Loucy (cell line): ENCODE measurements at regions not wholly inside any gene's neighbourhood (a gene's known extent, or its start where the extent isn't known, plus 50 kb on each side); places are given as distances from the start of the nearest gene placed in this dataset.

Experiments
- H2AFZ ChIP-seq: fragments of 200-600 bp; sonication (generic); 2 replicates; pipeline ENCODE4 v1.6.0; 2016; ENCODE audit warnings: antibody characterized with exemption, mild to moderate bottlenecking, low read length, moderate library complexity
- H3F3A ChIP-seq: fragments of 200-600 bp; 2 replicates; pipeline ENCODE4 v1.6.0; 2016; ENCODE audit warnings: antibody characterized with exemption, low read depth, mild to moderate bottlenecking
- H3K27me3 ChIP-seq: fragments of 200-600 bp; sonication (generic); 2 replicates; pipeline ENCODE4 v1.6.1; 2014; ENCODE audit warnings: low read length, mild to moderate bottlenecking; ENCODE audit not compliant: insufficient read depth, poor library complexity, severe bottlenecking
- H3K36me3 ChIP-seq: fragments of 200-600 bp; sonication (generic); 2 replicates; pipeline ENCODE4 v1.6.1; 2016; ENCODE audit warnings: low read length; ENCODE audit not compliant: insufficient read depth
- H3K4me1 ChIP-seq: fragments of 200-600 bp; sonication (generic); 2 replicates; pipeline ENCODE4 v1.5.1; 2014; ENCODE audit warnings: low read length, mild to moderate bottlenecking; ENCODE audit not compliant: insufficient read depth, poor library complexity, severe bottlenecking
- H3K4me2 ChIP-seq: fragments of 200-600 bp; sonication (generic); 2 replicates; pipeline ENCODE4 v1.6.0; 2014; ENCODE audit warnings: antibody characterized with exemption, low read length, low read depth, mild to moderate bottlenecking; ENCODE audit not compliant: poor library complexity, severe bottlenecking
- H3K4me3 ChIP-seq: fragments of 200-600 bp; sonication (generic); 2 replicates; pipeline ENCODE4 v1.5.1; 2014; ENCODE audit warnings: low read length, mild to moderate bottlenecking, mixed read lengths; ENCODE audit not compliant: poor library complexity, severe bottlenecking
- H3K79me2 ChIP-seq: fragments of 200-600 bp; sonication (generic); 2 replicates; pipeline ENCODE4 v1.6.1; 2014; ENCODE audit warnings: low read length; ENCODE audit not compliant: insufficient read depth
- H3K9ac ChIP-seq: fragments of 200-600 bp; sonication (generic); 2 replicates; pipeline ENCODE4 v1.6.0; 2014; ENCODE audit warnings: mild to moderate bottlenecking, low read depth, low read length, moderate library complexity; ENCODE audit not compliant: poor library complexity, severe bottlenecking
- H3K9me2 ChIP-seq: fragments of 200-600 bp; sonication (generic); replicated peaks from 2 replicates; pipeline ENCODE4 v1.6.1; 2016; ENCODE audit warnings: low read depth, low read length, mixed read lengths
- H3K9me3 ChIP-seq: fragments of 200-600 bp; sonication (generic); 2 replicates; pipeline ENCODE4 v1.6.1; 2014; ENCODE audit warnings: mild to moderate bottlenecking, antibody characterized with exemption, low read length, low read depth; ENCODE audit not compliant: insufficient read depth
- H4K20me1 ChIP-seq: fragments of 200-600 bp; sonication (generic); 2 replicates; pipeline ENCODE4 v1.6.0; 2014; ENCODE audit warnings: antibody characterized with exemption, low read length, mild to moderate bottlenecking; ENCODE audit not compliant: insufficient read depth, poor library complexity, severe bottlenecking
- CTCF ChIP-seq: fragments of 200-600 bp; sonication (generic); conservative IDR thresholded peaks from 2 replicates; pipeline ENCODE4 v1.5.1; 2014; ENCODE audit warnings: mild to moderate bottlenecking, antibody characterized with exemption, low read length
- EZH2phosphoT487 ChIP-seq: fragments of 200-600 bp; IDR thresholded peaks from 2 replicates; pipeline ENCODE4 v1.6.1; 2018; ENCODE audit warnings: antibody characterized with exemption, mild to moderate bottlenecking, moderate library complexity, borderline replicate concordance

GRCh38 chr2:104388296-104388695, 465.6 kb upstream of the POU3F3 start:
- Histone ChIP-seq H3K4me2 (no peak overlapping the region), H3K4me1 (no peaks in the 10 kb centered on the region), H3K4me3 (no peak overlapping the region), H3F3A (no peaks in the 10 kb centered on the region), H4K20me1 (no peaks in the 10 kb centered on the region), H3K9me2 (no peaks in the 10 kb centered on the region), H3K9me3 (no peaks in the 10 kb centered on the region), H3K9ac (no peak overlapping the region), H3K27me3 (peaks cover 8% of the 10 kb centered on the region), H2AFZ (no peak overlapping the region), H3K36me3 (no peaks in the 10 kb centered on the region), H3K79me2 (no peaks in the 10 kb centered on the region)
- TF ChIP-seq CTCF (no peak), EZH2phosphoT487 (no peak)

DNA sequence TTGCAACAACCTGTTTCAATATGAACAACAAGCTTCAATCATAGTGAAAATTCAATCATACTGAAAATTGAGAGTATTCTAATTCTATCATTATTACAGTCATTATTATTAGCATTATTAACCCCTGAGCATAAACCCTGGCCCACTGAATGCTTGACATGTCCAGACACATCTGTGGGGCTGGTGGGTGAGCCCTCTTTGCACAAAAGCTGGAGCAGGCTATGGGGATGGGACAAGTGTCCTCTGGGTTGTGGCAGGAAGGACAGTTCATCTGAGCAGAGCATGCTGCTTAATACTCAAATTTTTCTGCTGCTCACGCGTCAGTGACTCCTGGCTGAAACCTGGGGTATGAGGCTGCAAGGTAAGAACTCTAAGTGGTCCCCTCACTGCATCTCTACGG, 451.1 kb upstream of the POU3F3 start:
- Histone ChIP-seq H3K79me2 (no peaks in the 10 kb centered on the region), H3K9ac (no peak overlapping the region), H3K9me2 (no peaks in the 10 kb centered on the region), H3K9me3 (no peaks in the 10 kb centered on the region), H3K4me2 (no peak overlapping the region), H4K20me1 (no peaks in the 10 kb centered on the region), H3K36me3 (no peaks in the 10 kb centered on the region), H3K4me3 (no peak overlapping the region), H2AFZ (no peak overlapping the region), H3K4me1 (no peaks in the 10 kb centered on the region), H3K27me3 (peaks cover 4% of the 10 kb centered on the region), H3F3A (no peaks in the 10 kb centered on the region)
- TF ChIP-seq EZH2phosphoT487 (no peak), CTCF (no peak)

- no peak overlapping the region for H2AFZ ChIP-seq
- no peak overlapping the region for H3K4me2 ChIP-seq
- TF ChIP-seq CTCF (no peak), EZH2phosphoT487 (no peak)
- H3K79me2 ChIP-seq, result no peaks in the 10 kb centered on the region
- peaks cover 4% of the 10 kb centered on the region for H3K27me3 ChIP-seq
- H3K9ac ChIP-seq, result no peak overlapping the region
- H4K20me1 ChIP-seq, result no peaks in the 10 kb centered on the region
- no peaks in the 10 kb centered on the region for H3K9me3 ChIP-seq
- no peaks in the 10 kb centered on the region for H3F3A ChIP-seq
- H3K9me2 ChIP-seq, result no peaks in the 10 kb centered on the region
- H3K4me3 ChIP-seq, result no peak overlapping the region
- no peaks in the 10 kb centered on the region for H3K36me3 ChIP-seq
- no peaks in the 10 kb centered on the region for H3K4me1 ChIP-seq
Measured at GRCh38 chr2:104404526-104404925, 449.4 kb upstream of the POU3F3 start.
